Hematopoietic multipotent progenitor cell treated with erythropoietin and hydrocortisone succinate and interleukin-3 and kit ligand, for 17 days (in vitro differentiated cells): ENCODE measurements at regions not wholly inside any gene's neighbourhood (a gene's known extent, or its start where the extent isn't known, plus 50 kb on each side); places are given as distances from the start of the nearest gene placed in this dataset.

Source experiments
- DNase-seq: peaks from one replicate; pipeline ENCODE4 v3.0.0-alpha.2; 2015; ENCODE audit warnings: low spot score

GRCh38 chr9:16245756-16246440 lies 624.6 kb downstream of the BNC2 start:
- DNase-seq = no peak

GRCh38 chr9:16246785-16247184 lies 623.7 kb downstream of the BNC2 start:
- DNase-seq = no peak

GRCh38 chr9:16247188-16247875 lies 623.1 kb downstream of the BNC2 start:
- DNase-seq = no peak

- DNase-seq = no peak
These were observed 621.6 kb downstream of the BNC2 start for GRCh38 chr9:16248822-16249221.

- DNase-seq = no peak
These were observed 617.9 kb downstream of the BNC2 start for GRCh38 chr9:16252616-16253015.

- no peak for DNase-seq
These were observed 615.8 kb downstream of the BNC2 start for GRCh38 chr9:16254674-16255073.

GRCh38 chr9:16255217-16255616 lies 615.3 kb downstream of the BNC2 start:
- DNase-seq = no peak

- no peak for DNase-seq
These were observed 612.9 kb downstream of the BNC2 start for GRCh38 chr9:16257604-16258003.

GRCh38 chr9:16258191-16258590 lies 612.3 kb downstream of the BNC2 start:
- DNase-seq = no peak

- no peak for DNase-seq
These were observed 611.8 kb downstream of the BNC2 start for GRCh38 chr9:16258708-16259107.

GRCh38 chr9:16262477-16263261 lies 607.8 kb downstream of the BNC2 start:
- DNase-seq = no peak

GRCh38 chr9:16265688-16266087 lies 604.8 kb downstream of the BNC2 start:
- DNase-seq = no peak

GRCh38 chr9:16266648-16267276 lies 603.7 kb downstream of the BNC2 start:
- DNase-seq = peak; percentile 8

GRCh38 chr9:16267281-16268066 lies 603.0 kb downstream of the BNC2 start:
- DNase-seq = no peak

GRCh38 chr9:16268067-16268881 lies 602.2 kb downstream of the BNC2 start:
- no peak for DNase-seq

GRCh38 chr9:16271967-16272366 lies 598.5 kb downstream of the BNC2 start:
- DNase-seq = no peak

- DNase-seq = no peak
These were observed 597.7 kb downstream of the BNC2 start for GRCh38 chr9:16272776-16273175.

GRCh38 chr9:16275795-16276624 lies 594.5 kb downstream of the BNC2 start:
- DNase-seq = no peak

GRCh38 chr9:16276866-16277265 lies 593.6 kb downstream of the BNC2 start:
- no peak for DNase-seq

- DNase-seq = no peak
These were observed 593.0 kb downstream of the BNC2 start for GRCh38 chr9:16277471-16277960.
